SU-DHL-6 (cell line): ENCODE measurements at regions not wholly inside any gene's neighbourhood (a gene's known extent, or its start where the extent isn't known, plus 50 kb on each side); places are given as distances from the start of the nearest gene placed in this dataset.

Experiments
- H2AFZ ChIP-seq: fragments of 200-600 bp; sonication (generic); 2 replicates; pipeline ENCODE4 v1.6.1; 2014; ENCODE audit warnings: low read depth, mild to moderate bottlenecking, moderate library complexity, mixed read lengths, antibody characterized with exemption, low read length; ENCODE audit not compliant: severe bottlenecking
- H3F3A ChIP-seq: fragments of 200-600 bp; shearing (Covaris generic); 2 replicates; pipeline ENCODE4 v1.6.0; 2016; ENCODE audit warnings: antibody characterized with exemption, mild to moderate bottlenecking; ENCODE audit not compliant: insufficient read depth
- H3K27ac ChIP-seq: fragments of 200-600 bp; sonication (generic); 2 replicates; pipeline ENCODE4 v1.5.1; 2016; ENCODE audit warnings: low read depth, mild to moderate bottlenecking, low read length, moderate library complexity, mixed read lengths
- H3K27me3 ChIP-seq: fragments of 200-600 bp; sonication (generic), shearing (Covaris generic); 2 replicates; pipeline ENCODE4 v1.6.0; 2014; ENCODE audit warnings: mild to moderate bottlenecking, low read length
- H3K36me3 ChIP-seq: fragments of 200-600 bp; sonication (generic); 2 replicates; pipeline ENCODE4 v1.6.1; 2014; ENCODE audit warnings: mild to moderate bottlenecking, low read length, mixed read lengths
- H3K4me2 ChIP-seq: fragments of 300-600, 200-600 bp; shearing (Covaris generic), sonication (generic); 2 replicates; pipeline ENCODE4 v1.6.0; 2014; ENCODE audit warnings: low read length, low read depth, mild to moderate bottlenecking; ENCODE audit not compliant: poor library complexity, severe bottlenecking
- H3K4me3 ChIP-seq: fragments of 200-600 bp; sonication (generic); 2 replicates; pipeline ENCODE4 v1.5.1; 2014; ENCODE audit warnings: antibody characterized with exemption, low read length, mild to moderate bottlenecking, mixed read lengths; ENCODE audit not compliant: insufficient read depth, poor library complexity, severe bottlenecking
- H3K79me2 ChIP-seq: fragments of 200-600 bp; sonication (generic); 2 replicates; pipeline ENCODE4 v1.6.1; 2014; ENCODE audit warnings: mild to moderate bottlenecking, low read length, moderate library complexity; ENCODE audit not compliant: insufficient read depth
- H3K9ac ChIP-seq: fragments of 200-600 bp; sonication (generic); 2 replicates; pipeline ENCODE4 v1.7.0; 2014; ENCODE audit warnings: mild to moderate bottlenecking, low read length
- H3K9me2 ChIP-seq: fragments of 200-600 bp; sonication (generic); replicated peaks from 2 replicates; pipeline ENCODE4 v1.6.1; 2014; ENCODE audit warnings: low read length; ENCODE audit not compliant: insufficient read depth
- H3K9me3 ChIP-seq: fragments of 200-600 bp; sonication (generic); 2 replicates; pipeline ENCODE4 v1.6.1; 2014; ENCODE audit warnings: low read length, mixed read lengths; ENCODE audit not compliant: insufficient read depth
- H4K20me1 ChIP-seq: fragments of 200-600 bp; sonication (generic); 2 replicates; pipeline ENCODE4 v1.6.1; 2014; ENCODE audit warnings: low read depth, mild to moderate bottlenecking, antibody characterized with exemption, low read length, moderate library complexity, mixed read lengths
- CTCF ChIP-seq: fragments of 200-600 bp; sonication (generic); IDR thresholded peaks from one replicate; pipeline ENCODE4 v1.5.1; 2017; ENCODE audit warnings: antibody characterized with exemption, mild to moderate bottlenecking, low read length, moderate library complexity; ENCODE audit not compliant: insufficient read depth, poor library complexity, severe bottlenecking
- EZH2phosphoT487 ChIP-seq: fragments of 200-600 bp; sonication (generic), shearing (Covaris generic); conservative IDR thresholded peaks from 2 replicates; pipeline ENCODE4 v1.6.1; 2018; ENCODE audit warnings: mild to moderate bottlenecking, antibody characterized with exemption, low read length, moderate library complexity, mixed read lengths

GRCh38 chr20:23167431-23167830 lies 81.3 kb upstream of the CD93 start:
- H3K79me2 ChIP-seq, result no peaks in the 10 kb centered on the region
- no peaks in the 10 kb centered on the region for H3K36me3 ChIP-seq
- H3K9ac ChIP-seq, result no peak overlapping the region
- H3K27me3 ChIP-seq, result no peaks in the 10 kb centered on the region
- H3K9me3 ChIP-seq, result no peaks in the 10 kb centered on the region
- H3K4me3 ChIP-seq, result no peak overlapping the region
- H2AFZ ChIP-seq, result no peak overlapping the region
- no peak for TF ChIP-seq CTCF
- H3K9me2 ChIP-seq, result no peaks in the 10 kb centered on the region
- H3K4me2 ChIP-seq, result no peak overlapping the region
- H3K27ac ChIP-seq, result no peak overlapping the region
- no peaks in the 10 kb centered on the region for H3F3A ChIP-seq
- no peaks in the 10 kb centered on the region for H4K20me1 ChIP-seq

GRCh38 chr20:23166563-23166962 lies 80.4 kb upstream of the CD93 start:
- Histone ChIP-seq H3K79me2 (no peaks in the 10 kb centered on the region), H3K9me3 (no peaks in the 10 kb centered on the region), H3K9me2 (no peaks in the 10 kb centered on the region), H4K20me1 (no peaks in the 10 kb centered on the region), H3K27ac (no peak overlapping the region), H3K9ac (no peak overlapping the region), H3K4me3 (no peak overlapping the region), H3F3A (no peaks in the 10 kb centered on the region), H2AFZ (no peak overlapping the region), H3K27me3 (no peaks in the 10 kb centered on the region), H3K36me3 (no peaks in the 10 kb centered on the region), H3K4me2 (no peak overlapping the region)
- TF ChIP-seq EZH2phosphoT487, result no peak
- no peak for TF ChIP-seq CTCF

GRCh38 chr20:23165964-23166363 lies 79.8 kb upstream of the CD93 start:
- Histone ChIP-seq H3K9me2 (no peaks in the 10 kb centered on the region), H3K27me3 (no peaks in the 10 kb centered on the region), H3K27ac (no peak overlapping the region), H2AFZ (no peak overlapping the region), H3K4me2 (no peak overlapping the region), H4K20me1 (no peaks in the 10 kb centered on the region), H3K36me3 (no peaks in the 10 kb centered on the region), H3K9me3 (no peaks in the 10 kb centered on the region), H3K4me3 (no peak overlapping the region), H3F3A (no peaks in the 10 kb centered on the region), H3K79me2 (no peaks in the 10 kb centered on the region), H3K9ac (no peak overlapping the region)
- no peak for TF ChIP-seq EZH2phosphoT487
- TF ChIP-seq CTCF, result no peak

GRCh38 chr20:23165307-23165750 lies 79.2 kb upstream of the CD93 start:
- H3K36me3 ChIP-seq, result no peaks in the 10 kb centered on the region
- H4K20me1 ChIP-seq, result no peaks in the 10 kb centered on the region
- no peak overlapping the region for H3K4me3 ChIP-seq
- no peak overlapping the region for H3K27ac ChIP-seq
- H3K27me3 ChIP-seq, result no peaks in the 10 kb centered on the region
- H3F3A ChIP-seq, result no peaks in the 10 kb centered on the region
- H3K9me2 ChIP-seq, result no peaks in the 10 kb centered on the region
- H2AFZ ChIP-seq, result no peak overlapping the region
- no peak overlapping the region for H3K9ac ChIP-seq
- H3K9me3 ChIP-seq, result no peaks in the 10 kb centered on the region
- H3K4me2 ChIP-seq, result no peak overlapping the region
- no peak for TF ChIP-seq CTCF
- no peak for TF ChIP-seq EZH2phosphoT487
- no peaks in the 10 kb centered on the region for H3K79me2 ChIP-seq
